ENCODE measurements at regions not wholly inside any gene's neighbourhood (a gene's known extent, or its start where the extent isn't known, plus 50 kb on each side); places are given as distances from the start of the nearest gene placed in this dataset.

GRCh38 chr11:76279038-76279437 lies 72.7 kb upstream of the WNT11 start:
- no peak for TF ChIP-seq GATA2 (IDR thresholded peaks at IDR 0.05; ENCODE audit: low read depth, low read length)
- TF ChIP-seq GATA3 (IDR thresholded peaks at IDR 0.05; ENCODE audit: low read depth, low read length): no peak

Measured in SH-SY5Y (cell line).